NK-92 (cell line): ENCODE measurements at regions not wholly inside any gene's neighbourhood (a gene's known extent, or its start where the extent isn't known, plus 50 kb on each side); places are given as distances from the start of the nearest gene placed in this dataset.

Source experiments
- DNase-seq: peaks from one replicate; lab custom pipeline; 2025; ENCODE audit not compliant: unreplicated experiment; lab: John Stamatoyannopoulos, UW

DNA sequence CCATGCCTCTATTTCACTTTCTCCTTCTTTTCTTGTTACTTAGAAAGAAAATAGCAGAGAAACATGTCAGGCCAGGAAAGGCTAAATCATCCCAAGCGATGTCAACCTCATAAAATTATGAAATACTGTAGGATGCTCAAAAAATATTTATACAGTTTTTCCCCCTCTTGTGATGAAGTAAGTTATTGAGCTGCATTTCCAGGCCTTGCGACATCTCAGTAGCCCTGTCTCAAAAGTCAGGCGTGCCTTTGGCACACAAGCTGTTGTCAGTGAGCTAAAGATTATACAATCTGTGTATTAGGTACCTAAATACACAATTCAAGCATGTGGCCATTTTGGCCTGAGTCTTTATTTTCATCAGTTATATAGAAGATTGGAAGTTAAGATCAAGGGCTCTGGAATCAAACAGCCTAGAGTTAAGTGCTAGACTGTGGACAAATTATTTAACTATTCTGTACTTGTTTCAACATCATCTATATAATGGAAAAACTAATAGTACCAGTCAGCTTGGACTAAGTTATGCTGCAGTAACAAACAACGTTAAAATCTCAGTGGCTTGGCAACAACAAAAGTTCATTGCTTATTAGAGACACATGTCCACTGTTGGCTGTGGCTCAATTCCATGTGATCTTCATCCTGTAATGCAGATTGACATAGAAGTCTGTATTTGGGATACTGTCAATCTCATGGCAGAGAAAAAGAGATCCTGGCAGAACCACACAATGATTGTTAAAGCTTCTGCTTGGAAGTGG, 406.4 kb upstream of the PROK2 start:
- DNase-seq = no peak

DNA sequence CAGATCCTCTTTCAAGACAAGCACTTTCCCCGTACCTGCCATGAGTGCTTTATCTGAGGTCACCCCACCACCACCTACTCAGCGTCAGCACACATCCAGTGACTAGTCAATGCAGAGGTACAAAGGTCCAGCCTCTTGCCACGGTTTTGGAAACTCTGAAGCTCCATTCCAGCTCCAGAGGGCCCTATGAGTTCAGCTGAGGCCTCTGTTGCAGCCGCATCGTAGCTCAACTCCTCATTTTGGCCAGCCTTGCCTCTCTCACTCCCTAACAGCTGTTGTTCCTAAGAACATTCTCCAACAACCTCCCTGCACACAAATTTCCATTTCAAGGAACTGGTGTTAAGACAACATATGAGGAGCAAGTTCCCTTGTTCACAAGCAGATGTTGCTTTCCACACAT, 405.1 kb upstream of the PROK2 start:
- no peak for DNase-seq

DNA sequence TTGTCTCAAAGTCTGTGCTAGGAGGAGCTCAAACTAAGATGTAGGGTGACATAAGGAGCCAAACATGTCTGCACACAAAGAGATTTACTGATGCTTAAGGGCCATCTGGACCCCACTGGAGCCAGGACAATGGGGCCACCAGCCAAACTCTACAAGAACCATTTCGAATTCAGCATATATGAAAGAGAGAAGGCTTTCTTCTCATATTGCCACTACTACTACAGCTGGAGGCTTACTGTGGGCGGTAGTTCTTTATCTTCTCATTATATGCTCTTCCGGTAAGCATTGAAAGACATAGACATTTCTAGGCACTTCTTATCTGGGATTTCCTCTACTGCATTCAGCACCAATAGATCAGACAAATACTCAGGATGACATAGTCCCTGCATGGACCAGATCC, 404.4 kb upstream of the PROK2 start:
- no peak for DNase-seq

DNA sequence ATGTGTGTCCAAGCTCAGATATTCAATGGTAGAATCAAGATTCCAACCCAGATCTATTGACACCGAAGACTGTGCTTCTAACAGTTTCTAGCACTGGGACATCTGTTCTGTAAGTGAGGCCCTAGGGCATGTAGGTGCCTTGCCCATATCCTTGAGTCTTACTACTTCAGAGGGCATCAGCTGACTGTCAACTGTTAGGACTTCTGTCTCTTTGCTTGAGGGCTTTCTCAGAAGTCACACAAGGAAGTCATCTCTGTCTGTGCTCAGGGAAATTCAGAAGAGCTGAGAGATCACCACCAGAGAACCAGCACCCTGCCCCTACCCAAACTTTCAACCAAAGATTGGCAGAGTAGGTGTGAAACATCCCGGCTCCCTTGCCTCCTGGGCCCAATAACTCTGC, 403.6 kb upstream of the PROK2 start:
- no peak for DNase-seq

DNA sequence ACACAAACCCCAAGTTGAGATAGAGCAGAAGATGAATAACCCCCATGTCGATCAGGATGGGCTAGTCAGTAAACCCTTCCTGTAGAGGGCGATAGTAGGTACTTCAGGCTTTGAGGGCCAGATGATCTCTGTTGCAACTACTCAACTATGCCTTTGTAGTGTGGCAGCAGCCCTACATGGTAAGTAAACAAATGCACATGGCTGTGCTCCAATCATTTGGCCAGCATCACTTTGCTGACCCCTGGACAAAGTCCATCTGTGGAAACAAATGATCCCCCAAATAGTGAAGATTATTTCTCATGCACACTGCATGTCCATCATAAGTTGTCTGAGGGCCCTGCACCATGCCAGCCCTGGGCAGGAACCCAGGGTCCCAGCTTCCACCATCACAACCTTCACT, 402.2 kb upstream of the PROK2 start:
- DNase-seq = no peak

DNA sequence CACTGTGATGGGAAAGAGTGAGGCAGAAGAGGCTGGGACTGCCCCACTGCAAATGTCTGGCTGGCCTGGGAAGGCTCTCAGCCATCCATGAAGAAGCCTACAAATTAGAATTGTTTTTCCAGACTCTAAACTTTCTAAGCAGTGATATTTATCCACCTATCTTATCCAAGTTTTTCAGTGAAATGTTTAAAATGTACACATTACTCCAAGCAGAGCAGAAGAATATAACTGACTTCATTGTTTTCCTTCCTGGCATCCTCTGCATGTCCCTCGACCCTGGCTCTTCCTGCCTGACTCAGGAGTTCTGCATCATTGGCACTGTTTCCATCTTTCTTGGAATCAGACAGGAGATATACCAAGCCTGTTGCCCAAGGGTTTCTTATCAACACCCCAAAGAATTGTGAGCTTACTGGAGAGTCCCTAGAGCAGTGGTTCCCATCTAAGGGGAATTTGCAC, 401.5 kb upstream of the PROK2 start:
- DNase-seq = no peak

DNA sequence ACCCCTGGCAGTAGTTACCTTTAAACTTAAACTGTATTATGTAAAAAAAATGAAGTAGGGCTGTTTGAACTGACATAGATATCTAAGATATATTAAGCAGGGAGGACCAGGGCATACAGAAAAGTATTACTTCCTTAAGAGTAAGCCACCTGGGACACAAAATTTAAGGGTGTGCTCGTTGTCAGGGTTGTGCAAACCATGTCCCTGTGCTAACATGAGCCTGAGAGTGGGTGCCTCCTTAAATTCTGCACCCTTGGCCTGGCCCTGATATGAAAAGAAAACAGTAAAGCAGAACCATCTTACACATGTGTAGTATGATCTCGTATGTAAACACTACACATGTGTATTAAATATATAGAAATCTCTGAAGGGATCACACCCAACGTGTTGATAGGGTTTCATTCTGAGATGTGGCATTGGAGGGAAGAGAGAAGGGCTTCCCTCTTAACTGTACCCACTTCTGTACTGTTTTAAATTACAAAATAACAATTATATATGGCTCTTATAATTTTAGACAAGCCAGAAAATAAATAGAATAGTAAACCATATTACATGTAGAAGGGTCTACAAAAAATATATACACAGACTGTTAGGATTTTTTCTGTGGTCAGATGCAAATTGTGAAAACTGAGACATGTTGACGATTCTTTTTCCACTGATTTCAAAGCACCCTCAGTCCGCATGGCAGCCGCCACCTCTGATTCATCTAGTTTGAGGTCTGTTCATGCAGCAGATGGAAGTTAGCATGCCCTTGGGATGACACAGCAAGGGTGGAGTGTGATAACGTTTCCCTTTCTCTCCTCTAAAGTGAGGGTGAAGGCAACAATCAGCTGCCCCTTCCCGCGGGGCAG, 400.8 kb upstream of the PROK2 start:
- DNase-seq = no peak

DNA sequence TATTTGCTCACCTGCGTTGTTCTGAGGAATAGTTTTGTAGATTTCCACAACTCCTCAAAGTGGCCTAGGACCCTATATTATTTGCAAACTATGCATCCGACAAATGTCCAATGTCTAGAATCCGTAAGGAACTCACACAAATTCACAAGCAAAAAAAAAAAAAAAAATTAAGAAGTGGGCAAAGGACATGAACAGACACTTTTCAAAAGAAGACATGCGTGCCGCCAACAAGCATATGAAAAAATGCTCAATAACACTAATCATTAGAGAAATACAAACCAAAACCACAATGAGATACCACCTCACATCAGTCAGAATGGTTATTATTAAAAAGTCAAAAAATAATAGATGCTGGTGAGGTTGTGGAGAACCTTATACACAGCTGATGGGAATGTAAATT, 398.5 kb upstream of the PROK2 start:
- DNase-seq = no peak

DNA sequence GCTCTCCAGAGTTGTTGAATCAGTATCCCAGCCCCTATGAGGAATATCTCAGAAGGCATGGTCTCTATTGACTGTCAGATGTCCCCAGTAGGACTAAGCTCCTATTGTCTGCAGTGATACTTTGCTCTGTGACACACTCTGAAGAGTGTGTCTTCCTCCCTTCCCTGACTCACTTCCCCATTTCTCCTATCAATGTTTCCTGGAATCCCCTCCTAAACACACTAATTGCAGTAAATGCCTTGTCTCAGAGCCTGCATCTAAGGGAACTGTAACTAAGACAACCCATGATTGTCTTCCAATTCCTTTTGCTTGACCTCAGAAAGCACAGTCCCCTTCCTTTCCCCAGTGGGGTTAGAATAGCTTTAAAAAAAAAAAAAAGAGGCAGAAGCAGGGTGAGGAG, 397.3 kb upstream of the PROK2 start:
- no peak for DNase-seq

DNA sequence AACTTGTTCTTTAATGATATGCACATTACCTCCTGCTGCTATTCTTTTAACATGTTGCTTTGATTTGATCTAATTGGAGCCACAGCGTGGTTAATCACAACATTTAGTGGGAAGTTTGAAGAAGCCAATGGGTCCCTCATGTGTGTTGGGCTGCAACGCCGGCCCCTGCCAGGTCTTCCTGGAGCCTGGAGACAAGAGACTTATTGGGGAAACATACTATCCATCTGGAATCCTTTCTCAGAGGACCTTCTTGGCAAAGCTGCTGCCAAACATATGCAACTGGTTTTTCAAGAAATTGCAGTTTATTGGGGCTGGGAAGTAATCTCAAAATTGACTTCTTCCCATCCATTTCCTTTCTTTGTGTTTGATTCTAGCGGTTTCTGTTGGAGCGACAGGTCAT, 396.3 kb upstream of the PROK2 start:
- DNase-seq = no peak

DNA sequence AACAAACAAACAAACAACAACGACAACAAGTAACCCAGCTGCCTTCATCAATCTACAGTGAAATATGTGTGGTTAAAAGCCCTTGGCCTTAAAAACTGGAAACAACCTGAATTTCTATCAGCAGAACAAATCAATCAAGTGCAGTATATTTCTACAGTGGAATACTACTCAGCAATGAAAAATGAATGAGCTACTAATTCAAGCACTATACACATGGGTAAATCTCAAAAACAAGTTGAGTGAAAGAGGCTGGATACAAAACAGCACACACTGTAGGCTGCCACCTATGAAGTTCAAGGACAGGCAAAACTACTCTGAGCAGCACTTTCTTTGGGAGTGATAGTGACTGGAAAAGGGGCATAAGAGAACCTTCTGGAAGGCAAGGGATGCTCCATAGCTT, 395.5 kb upstream of the PROK2 start:
- no peak for DNase-seq

DNA sequence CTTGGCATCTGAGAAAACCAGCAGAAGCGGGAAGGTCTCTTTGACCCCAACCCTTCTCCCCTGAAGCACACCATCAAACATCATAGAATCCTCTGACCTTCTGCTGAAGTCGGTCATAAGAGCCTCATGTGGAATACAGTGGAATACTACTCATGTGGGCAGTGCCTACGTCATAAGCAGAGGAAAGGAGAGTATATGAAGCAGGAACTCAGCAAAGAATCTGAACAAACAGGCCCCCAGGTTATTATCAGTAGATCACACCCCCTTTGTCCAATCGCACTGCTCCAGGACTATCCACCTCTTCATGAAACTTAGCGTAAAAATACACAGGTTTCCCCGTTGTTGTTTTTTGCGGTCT, 394.1 kb upstream of the PROK2 start:
- no peak for DNase-seq

DNA sequence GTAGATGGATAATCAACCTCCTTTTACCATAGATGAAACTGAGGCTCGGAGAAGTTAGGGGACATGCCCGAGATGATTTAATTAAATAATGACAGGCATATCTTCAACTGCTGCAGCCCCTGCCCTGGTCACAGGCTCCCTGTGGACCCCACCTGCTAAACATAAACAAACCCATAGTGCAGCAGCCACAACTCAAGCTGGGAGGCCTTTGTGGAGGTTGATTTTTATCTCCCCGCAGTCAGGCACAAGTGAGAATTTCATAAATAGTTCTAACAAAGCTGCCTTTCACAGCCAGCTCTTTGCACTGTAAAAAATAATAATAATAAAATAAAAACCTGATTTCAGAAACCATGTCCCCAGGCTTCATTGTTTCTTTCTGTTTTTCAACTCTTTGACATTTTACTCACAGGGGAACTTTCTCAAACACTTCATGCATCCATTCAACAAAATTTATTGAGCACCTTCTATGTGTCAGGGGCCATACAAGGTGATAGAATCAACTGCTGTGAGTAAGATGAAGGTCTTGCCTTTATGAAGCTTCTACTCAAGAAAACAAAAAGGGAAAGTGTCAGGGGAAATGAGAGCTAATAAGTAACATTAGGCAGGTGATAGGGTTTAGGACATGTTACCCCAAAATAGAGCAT, 393.6 kb upstream of the PROK2 start:
- no peak for DNase-seq

DNA sequence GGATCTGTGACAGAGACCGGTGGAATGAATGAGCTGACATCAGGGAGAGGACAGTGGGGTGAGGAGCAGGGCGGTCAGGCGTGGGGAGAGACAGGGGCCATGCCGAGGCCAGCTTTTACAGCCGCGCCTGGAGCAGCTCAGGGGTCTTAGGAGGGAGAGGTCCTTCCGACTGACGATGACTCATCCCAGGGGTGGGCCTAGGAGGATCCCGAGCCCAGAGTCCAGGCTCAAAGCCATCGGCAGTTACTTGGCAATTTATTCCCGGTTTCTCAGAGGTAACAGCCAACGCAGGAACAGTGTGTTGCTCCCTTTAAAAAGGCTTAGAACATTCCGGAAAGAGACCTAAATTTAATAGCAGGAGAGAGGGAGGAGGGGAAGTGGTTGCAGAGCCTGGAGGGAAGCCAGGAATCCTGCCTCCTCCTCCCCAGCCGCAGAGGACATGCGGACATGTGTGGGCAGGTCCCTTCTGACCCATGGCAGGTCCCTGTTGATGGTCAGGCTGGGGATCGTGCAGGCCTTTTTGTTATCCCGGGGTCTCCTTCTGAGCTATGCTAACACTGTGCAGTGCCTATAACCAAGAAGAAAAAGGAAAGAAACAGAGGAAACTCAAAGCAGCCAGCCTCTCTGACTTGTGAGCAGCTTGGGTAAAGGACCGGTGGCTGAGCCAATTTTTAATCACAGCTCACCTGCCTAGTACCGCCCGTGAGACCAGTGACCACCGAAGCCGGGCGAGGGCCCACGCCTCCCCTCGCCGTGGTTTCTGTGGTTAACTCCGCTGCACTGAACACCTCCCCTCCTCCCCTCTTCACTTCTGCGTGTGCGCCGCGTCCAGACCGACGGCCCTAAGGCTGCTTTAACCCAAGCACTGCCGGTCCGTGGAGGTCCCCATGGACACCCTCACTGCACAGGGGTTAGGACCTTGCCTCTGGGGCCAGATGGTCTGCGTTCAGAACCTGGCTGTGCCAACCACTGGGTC, 392.4 kb upstream of the PROK2 start:
- no peak for DNase-seq

DNA sequence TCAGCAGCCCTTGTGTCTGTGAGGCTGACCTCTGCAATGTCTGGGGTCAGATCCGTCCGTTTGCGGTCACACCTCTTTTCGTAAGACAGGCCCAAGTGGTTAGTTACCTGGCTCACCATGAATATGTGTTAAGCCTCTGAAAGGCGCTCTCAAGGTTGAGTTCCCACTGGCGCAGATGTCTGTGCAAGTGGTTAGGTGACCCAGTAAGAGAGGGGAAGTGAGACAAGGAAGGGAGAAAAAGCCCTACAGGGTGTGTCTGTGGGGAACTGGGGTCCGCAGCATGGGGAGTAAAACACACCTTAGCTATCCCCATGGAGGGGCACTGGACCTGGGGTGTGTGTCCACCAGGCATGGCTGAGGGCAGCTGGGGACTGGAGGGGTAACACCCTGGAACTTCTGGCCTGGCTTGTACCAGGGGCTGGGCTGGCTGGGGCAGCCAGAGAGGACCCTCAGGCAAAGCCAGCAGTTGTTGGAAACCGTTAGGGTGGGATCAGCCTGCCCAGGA, 391.6 kb upstream of the PROK2 start:
- DNase-seq = no peak

DNA sequence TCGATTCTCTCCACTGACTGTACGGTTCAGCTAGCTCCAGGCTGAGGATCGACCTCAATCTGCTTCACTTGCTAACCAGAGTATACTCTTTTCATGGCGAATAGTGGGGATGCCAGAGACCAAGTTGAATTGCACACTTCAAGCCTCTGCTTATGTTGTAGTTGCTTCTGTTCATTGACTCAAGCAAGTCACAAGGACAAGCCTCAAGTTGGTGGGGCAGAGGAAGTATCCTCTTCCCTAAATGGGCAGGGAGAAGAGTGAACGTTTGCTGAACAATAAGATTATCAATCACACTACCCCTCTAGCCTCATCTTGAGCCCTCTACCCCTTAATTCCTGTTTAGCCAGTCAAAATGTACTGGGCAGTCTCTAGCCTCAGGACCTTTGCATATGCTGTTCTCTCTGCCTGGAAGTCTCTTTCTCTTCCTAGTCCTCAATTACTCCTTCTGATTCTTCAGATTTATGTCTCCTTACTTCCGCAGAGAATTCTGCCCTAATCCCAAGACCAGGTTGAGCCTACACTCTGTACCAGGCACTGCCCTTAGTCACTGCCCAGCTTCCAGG, 390.4 kb upstream of the PROK2 start:
- no peak for DNase-seq

DNA sequence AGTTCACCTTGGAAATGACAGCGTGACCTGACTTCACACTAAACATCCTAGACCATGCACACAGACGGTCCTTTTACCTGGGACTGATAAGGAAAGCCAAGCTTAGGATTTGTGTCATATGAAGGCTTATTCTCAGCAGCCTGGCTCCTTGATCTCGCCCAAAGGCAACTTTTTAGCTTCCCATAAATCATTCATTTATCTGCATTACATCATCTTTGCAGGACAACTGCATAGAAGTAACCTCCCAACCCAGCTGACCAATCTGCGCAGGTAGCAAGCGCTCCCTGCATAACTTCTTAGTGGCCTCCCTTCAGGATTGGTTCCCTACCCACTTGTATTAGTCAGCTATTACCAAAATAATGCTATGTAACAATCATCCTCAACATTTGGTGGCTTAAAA, 389.9 kb upstream of the PROK2 start:
- DNase-seq = no peak

DNA sequence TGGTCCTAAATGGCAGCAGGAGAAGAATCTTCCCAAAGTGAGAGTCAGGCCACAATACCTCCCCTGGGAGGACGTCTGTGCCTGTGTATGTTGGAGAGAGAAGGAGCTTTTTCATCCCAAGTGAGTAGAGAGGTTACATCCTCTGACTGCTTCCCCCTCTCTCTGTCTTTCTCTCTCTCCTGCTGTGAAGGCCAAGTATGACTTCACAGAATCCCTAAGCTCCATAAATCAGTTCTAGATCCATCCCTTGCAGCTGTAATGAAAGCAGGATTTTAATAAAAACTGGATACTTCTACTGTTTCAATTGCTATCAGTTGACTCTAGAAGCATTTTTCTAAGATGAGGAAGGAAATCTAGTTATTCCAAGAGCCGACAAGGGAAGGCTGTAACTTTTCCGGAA, 389.1 kb upstream of the PROK2 start:
- no peak for DNase-seq

DNA sequence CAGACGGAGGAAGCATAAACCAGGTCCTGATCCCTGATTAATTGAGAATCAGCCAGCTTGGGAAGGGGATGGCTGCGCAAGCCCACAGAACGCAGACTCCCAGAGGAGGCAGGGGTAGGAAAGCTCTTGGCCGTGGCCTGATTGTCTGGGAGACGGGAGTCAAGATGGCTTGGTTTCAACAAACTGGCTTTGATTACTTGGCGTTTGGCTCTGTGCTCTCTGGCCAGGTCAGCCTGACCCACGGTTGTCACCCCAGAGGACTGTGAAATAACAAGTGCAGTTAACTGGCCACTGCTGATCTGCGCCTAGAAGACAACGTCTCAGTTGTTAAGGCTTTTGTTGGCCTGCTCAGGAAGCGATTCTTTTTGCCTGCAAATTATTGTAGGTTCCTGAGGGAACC, 387.0 kb upstream of the PROK2 start:
- no peak for DNase-seq

DNA sequence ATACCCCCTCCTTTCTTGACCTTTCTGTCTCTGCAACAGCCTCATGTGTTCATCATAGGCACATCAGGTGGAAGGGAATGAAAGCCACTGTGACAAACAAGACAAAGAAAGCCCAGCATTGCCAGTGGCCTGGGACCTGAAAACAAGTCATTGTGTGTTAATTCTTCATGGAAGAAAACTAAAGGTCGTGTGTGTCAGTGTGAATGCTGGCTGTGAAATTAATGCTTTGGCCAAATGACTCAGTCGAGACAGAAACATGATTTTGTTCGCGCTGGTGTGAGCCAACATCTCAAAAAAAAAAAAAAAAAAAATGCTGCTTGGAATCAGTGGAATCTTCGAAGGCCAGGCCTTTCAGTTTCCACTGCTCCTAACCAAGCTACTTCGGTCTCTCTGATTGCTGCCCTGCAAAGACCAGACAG, 386.5 kb upstream of the PROK2 start:
- DNase-seq = no peak
